ENCODE measurements at regions not wholly inside any gene's neighbourhood (a gene's known extent, or its start where the extent isn't known, plus 50 kb on each side); places are given as distances from the start of the nearest gene placed in this dataset.

- no peaks in the 10 kb centered on the region for H3K27me3 Mint-ChIP-seq
- H3K27ac Mint-ChIP-seq = no peak overlapping the region
- intact Hi-C loops (cut with micrococcal nuclease) = no loop called here
- no peaks in the 10 kb centered on the region for H3K36me3 Mint-ChIP-seq (ENCODE audit: low read depth)
- H3K4me3 Mint-ChIP-seq = no peak overlapping the region
- H3K9me3 Mint-ChIP-seq = peaks cover 22% of the 10 kb centered on the region
- H3K4me1 Mint-ChIP-seq (ENCODE audit: low read depth) = no peaks in the 10 kb centered on the region
Observed at GRCh38 chr4:18075823-18076433, 54.4 kb upstream of the LCORL start.

GRCh38 chr4:18071894-18072293 lies 50.3 kb upstream of the LCORL start:
- H3K27ac Mint-ChIP-seq = no peak overlapping the region
- no peaks in the 10 kb centered on the region for H3K4me1 Mint-ChIP-seq (ENCODE audit: low read depth)
- H3K9me3 Mint-ChIP-seq = peaks cover 17% of the 10 kb centered on the region
- peaks cover 7% of the 10 kb centered on the region for H3K27me3 Mint-ChIP-seq
- no peaks in the 10 kb centered on the region for H3K36me3 Mint-ChIP-seq (ENCODE audit: low read depth)
- intact Hi-C loops (cut with micrococcal nuclease) = no loop called here
- H3K4me3 Mint-ChIP-seq = no peak overlapping the region

Measured in dendritic cell treated with granulocyte-macrophage colony-stimulating factor and Interleukin-4, amounts not matched to agents 40 ng/mL and 50 ng/mL, for 4 days (primary cell).